HEK293T (cell line): ENCODE measurements at regions not wholly inside any gene's neighbourhood (a gene's known extent, or its start where the extent isn't known, plus 50 kb on each side); places are given as distances from the start of the nearest gene placed in this dataset.

ENCODE experiments used
- ARNT ChIP-seq: fragments of 450-650 bp; IDR thresholded peaks from 2 replicates; pipeline ENCODE4 v1.6.1; 2017; ENCODE audit warnings: mild to moderate bottlenecking
- BHLHE40 ChIP-seq: fragments of 450-650 bp; IDR thresholded peaks from 2 replicates; pipeline ENCODE4 v1.6.1; 2016; ENCODE audit warnings: mild to moderate bottlenecking, moderate library complexity, borderline replicate concordance
- CTBP1 ChIP-seq: fragments of 450-650 bp; IDR thresholded peaks from 2 replicates; pipeline ENCODE4 v1.6.1; 2016; ENCODE audit warnings: borderline replicate concordance
- FOXA1 ChIP-seq: fragments of 450-650 bp; IDR thresholded peaks from 2 replicates; pipeline ENCODE4 v1.6.1; 2016; ENCODE audit warnings: mild to moderate bottlenecking
- FOXM1 ChIP-seq: fragments of 450-650 bp; IDR thresholded peaks from 2 replicates; pipeline ENCODE4 v1.6.1; 2017; ENCODE audit warnings: mild to moderate bottlenecking, borderline replicate concordance
- HDGF ChIP-seq: fragments of 450-650 bp; IDR thresholded peaks from 2 replicates; pipeline ENCODE4 v1.6.1; 2017; ENCODE audit warnings: antibody characterized with exemption, borderline replicate concordance
- NFRKB ChIP-seq: fragments of 450-650 bp; IDR thresholded peaks from 2 replicates; pipeline ENCODE4 v1.6.1; 2016; ENCODE audit warnings: mild to moderate bottlenecking, moderate library complexity
- SP1 ChIP-seq: fragments of 450-650 bp; IDR thresholded peaks from 2 replicates; pipeline ENCODE4 v1.6.1; 2017
- SUZ12 ChIP-seq: fragments of 450-650 bp; IDR thresholded peaks from 2 replicates; pipeline ENCODE4 v1.6.1; 2016; ENCODE audit warnings: mild to moderate bottlenecking
- ZNF384 ChIP-seq: fragments of 450-650 bp; IDR thresholded peaks from 2 replicates; pipeline ENCODE4 v1.6.1; 2016
- TF ChIP-seq, protein P1 (sequence below): fragments of 450-650 bp; IDR thresholded peaks from 2 replicates; pipeline ENCODE4 v1.6.1; 2016

DNA sequence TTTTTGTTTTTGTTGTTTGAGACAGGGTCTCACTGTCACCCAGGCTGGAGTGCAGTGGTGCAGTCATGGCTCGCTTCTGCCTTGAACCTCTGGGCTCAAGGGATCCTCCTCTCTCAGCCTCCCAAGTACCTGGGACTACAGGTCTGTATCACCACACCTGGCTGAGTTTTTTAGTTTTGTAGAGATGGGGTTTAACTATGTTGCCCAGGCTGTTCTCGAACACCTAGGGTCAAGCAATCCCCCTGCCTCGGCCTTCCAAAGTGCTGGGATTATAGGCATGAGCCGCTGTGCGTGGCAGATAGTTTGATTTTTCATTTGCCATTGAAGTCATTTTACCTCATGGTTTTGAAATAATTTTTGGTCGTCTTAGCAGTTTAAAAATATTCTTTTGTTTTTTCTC, 94.3 kb upstream of the EIF5 start:
- TF ChIP-seq NFRKB (no peak), CTBP1 (no peak), BHLHE40 (no peak), HDGF (no peak), SP1 (no peak), SUZ12 (no peak), ZNF384 (no peak), FOXM1 (no peak), ARNT (no peak), FOXA1 (no peak)
- TF ChIP-seq, protein P1, sequence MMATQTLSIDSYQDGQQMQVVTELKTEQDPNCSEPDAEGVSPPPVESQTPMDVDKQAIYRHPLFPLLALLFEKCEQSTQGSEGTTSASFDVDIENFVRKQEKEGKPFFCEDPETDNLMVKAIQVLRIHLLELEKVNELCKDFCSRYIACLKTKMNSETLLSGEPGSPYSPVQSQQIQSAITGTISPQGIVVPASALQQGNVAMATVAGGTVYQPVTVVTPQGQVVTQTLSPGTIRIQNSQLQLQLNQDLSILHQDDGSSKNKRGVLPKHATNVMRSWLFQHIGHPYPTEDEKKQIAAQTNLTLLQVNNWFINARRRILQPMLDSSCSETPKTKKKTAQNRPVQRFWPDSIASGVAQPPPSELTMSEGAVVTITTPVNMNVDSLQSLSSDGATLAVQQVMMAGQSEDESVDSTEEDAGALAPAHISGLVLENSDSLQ, result no peak
